NCI-H226 (cell line): ENCODE measurements at regions not wholly inside any gene's neighbourhood (a gene's known extent, or its start where the extent isn't known, plus 50 kb on each side); places are given as distances from the start of the nearest gene placed in this dataset.

Experiments
- DNase-seq: peaks from one replicate; pipeline ENCODE4 v3.0.0-alpha.2; 2015

GRCh38 chr12:93015871-93016751 lies 87.0 kb upstream of the EEA1 start:
- peak; percentile 16 for DNase-seq

- DNase-seq = no peak
Observed at GRCh38 chr12:93016752-93017350, 87.8 kb upstream of the EEA1 start.

- DNase-seq = no peak
Observed at GRCh38 chr12:93018610-93019009, 89.5 kb upstream of the EEA1 start.

GRCh38 chr12:93019212-93019927 lies 90.3 kb upstream of the EEA1 start:
- DNase-seq = no peak

- DNase-seq = no peak
Observed at GRCh38 chr12:93019975-93020630, 91.0 kb upstream of the EEA1 start.

- DNase-seq = no peak
Observed at GRCh38 chr12:93020631-93021597, 91.8 kb upstream of the EEA1 start.

- DNase-seq = no peak
Observed at GRCh38 chr12:93022603-93023340, 93.7 kb upstream of the EEA1 start.

- peak; percentile 25 for DNase-seq
Observed at GRCh38 chr12:93025145-93026103, 96.3 kb upstream of the EEA1 start.

- no peak for DNase-seq
Observed at GRCh38 chr12:93027041-93027440, 97.9 kb upstream of the EEA1 start.

- DNase-seq = no peak
Observed at GRCh38 chr12:93029091-93029490, 100.0 kb upstream of the EEA1 start.

- no peak for DNase-seq
Observed at GRCh38 chr12:93031028-93031427, 101.9 kb upstream of the EEA1 start.

GRCh38 chr12:93032758-93033157 lies 103.7 kb upstream of the EEA1 start:
- no peak for DNase-seq

- DNase-seq = no peak
Observed at GRCh38 chr12:93033948-93034347, 104.9 kb upstream of the EEA1 start.

GRCh38 chr12:93039062-93039461 lies 110.0 kb upstream of the EEA1 start:
- DNase-seq = no peak

GRCh38 chr12:93039930-93040329 lies 110.8 kb upstream of the EEA1 start:
- no peak for DNase-seq

GRCh38 chr12:93040367-93040766 lies 111.3 kb upstream of the EEA1 start:
- DNase-seq = no peak

- no peak for DNase-seq
Observed at GRCh38 chr12:93041416-93041815, 112.3 kb upstream of the EEA1 start.

GRCh38 chr12:93042283-93042682 lies 113.2 kb upstream of the EEA1 start:
- DNase-seq = no peak

GRCh38 chr12:93042684-93043083 lies 113.6 kb upstream of the EEA1 start:
- DNase-seq = no peak
